OCI-LY7 (cell line): ENCODE measurements at regions not wholly inside any gene's neighbourhood (a gene's known extent, or its start where the extent isn't known, plus 50 kb on each side); places are given as distances from the start of the nearest gene placed in this dataset.

Source experiments
- BruUV-seq: library from RNA; stranded (reverse); fragments of 400-500 nt; replicated peaks from 2 replicates; lab custom pipeline; 2021; lab: Mats Ljungman, UMichigan
- CTCF ChIA-PET: fragments of 300-600 bp; sonication (Branson Sonifier 250); formaldehyde crosslinking; loops from one replicate; lab custom pipeline; 2022; ENCODE audit warnings: antibody characterized with exemption; ENCODE audit not compliant: unreplicated experiment; lab: Charles Lee
- POLR2A ChIA-PET: fragments of 300-600 bp; sonication (Branson Sonifier 250); formaldehyde crosslinking; loops from one replicate; lab custom pipeline; 2022; ENCODE audit warnings: antibody characterized with exemption; lab: Charles Lee
- DNase-seq: peaks from one replicate; pipeline ENCODE4 v3.0.0-alpha.2; 2015; ENCODE audit warnings: low spot score
- H2AFZ ChIP-seq: fragments of 200-600 bp; sonication (generic), shearing (Covaris generic); 2 replicates; pipeline ENCODE4 v1.6.1; 2014; ENCODE audit warnings: mild to moderate bottlenecking, antibody characterized with exemption, low read length, moderate library complexity
- H3K27ac ChIP-seq: fragments of 200-600 bp; sonication (generic); 2 replicates; pipeline ENCODE4 v1.5.1; 2014; ENCODE audit warnings: mixed run types, low read depth, mild to moderate bottlenecking, moderate library complexity, low read length, inconsistent platforms; ENCODE audit not compliant: poor library complexity, severe bottlenecking
- H3K36me3 ChIP-seq: fragments of 200-600 bp; sonication (generic); 2 replicates; pipeline ENCODE4 v1.6.1; 2014; ENCODE audit warnings: mild to moderate bottlenecking, antibody characterized with exemption, low read length, moderate library complexity, mixed read lengths; ENCODE audit not compliant: insufficient read depth
- H3K4me1 ChIP-seq: fragments of 200-600 bp; sonication (generic); 2 replicates; pipeline ENCODE4 v1.5.1; 2014; ENCODE audit warnings: mild to moderate bottlenecking, low read length; ENCODE audit not compliant: insufficient read depth, poor library complexity, severe bottlenecking
- H3K4me2 ChIP-seq: fragments of 200-600 bp; sonication (generic); 2 replicates; pipeline ENCODE4 v1.6.1; 2014; ENCODE audit warnings: mild to moderate bottlenecking, low read length
- H3K4me3 ChIP-seq: fragments of 200-600 bp; sonication (generic); 2 replicates; pipeline ENCODE4 v1.5.1; 2014; ENCODE audit warnings: mild to moderate bottlenecking, low read depth, low read length; ENCODE audit not compliant: poor library complexity, severe bottlenecking
- H3K79me2 ChIP-seq: fragments of 200-600 bp; sonication (generic); 2 replicates; pipeline ENCODE4 v1.6.1; 2016; ENCODE audit warnings: low read depth, mild to moderate bottlenecking, low read length, moderate library complexity, mixed read lengths; ENCODE audit not compliant: insufficient read depth
- H3K9me2 ChIP-seq: fragments of 200-600 bp; sonication (generic); 2 replicates; pipeline ENCODE4 v1.6.1; 2016; ENCODE audit warnings: mild to moderate bottlenecking, low read length, mixed read lengths; ENCODE audit not compliant: insufficient read depth
- H3K9me3 ChIP-seq: fragments of 200-600 bp; sonication (generic); 2 replicates; pipeline ENCODE4 v1.6.1; 2014; ENCODE audit warnings: mild to moderate bottlenecking, mixed run types, low read length, mixed read lengths
- H4K20me1 ChIP-seq: fragments of 200-600 bp; sonication (generic); 2 replicates; pipeline ENCODE4 v1.6.1; 2014; ENCODE audit warnings: mild to moderate bottlenecking, antibody characterized with exemption, low read length, moderate library complexity, mixed read lengths; ENCODE audit not compliant: insufficient read depth
- CTCF ChIP-seq: fragments of 200-600 bp; sonication (generic); conservative IDR thresholded peaks from 2 replicates; pipeline ENCODE4 v1.5.1; 2014; ENCODE audit warnings: mild to moderate bottlenecking, antibody characterized with exemption, low read length, moderate library complexity, mixed read lengths
- EZH2phosphoT487 ChIP-seq: fragments of 200-600 bp; sonication (generic); IDR thresholded peaks from 2 replicates; pipeline ENCODE4 v1.6.1; 2018; ENCODE audit warnings: low read depth, borderline replicate concordance, mild to moderate bottlenecking, mixed run types, antibody characterized with exemption, low read length, moderate library complexity, mixed read lengths
- intact Hi-C: fragments of 100-400 bp; cut with micrococcal nuclease; formaldehyde crosslinking; loops from one replicate; pipeline ENCODE4 v1.10.0; 2022; ENCODE audit not compliant: unreplicated experiment

DNA sequence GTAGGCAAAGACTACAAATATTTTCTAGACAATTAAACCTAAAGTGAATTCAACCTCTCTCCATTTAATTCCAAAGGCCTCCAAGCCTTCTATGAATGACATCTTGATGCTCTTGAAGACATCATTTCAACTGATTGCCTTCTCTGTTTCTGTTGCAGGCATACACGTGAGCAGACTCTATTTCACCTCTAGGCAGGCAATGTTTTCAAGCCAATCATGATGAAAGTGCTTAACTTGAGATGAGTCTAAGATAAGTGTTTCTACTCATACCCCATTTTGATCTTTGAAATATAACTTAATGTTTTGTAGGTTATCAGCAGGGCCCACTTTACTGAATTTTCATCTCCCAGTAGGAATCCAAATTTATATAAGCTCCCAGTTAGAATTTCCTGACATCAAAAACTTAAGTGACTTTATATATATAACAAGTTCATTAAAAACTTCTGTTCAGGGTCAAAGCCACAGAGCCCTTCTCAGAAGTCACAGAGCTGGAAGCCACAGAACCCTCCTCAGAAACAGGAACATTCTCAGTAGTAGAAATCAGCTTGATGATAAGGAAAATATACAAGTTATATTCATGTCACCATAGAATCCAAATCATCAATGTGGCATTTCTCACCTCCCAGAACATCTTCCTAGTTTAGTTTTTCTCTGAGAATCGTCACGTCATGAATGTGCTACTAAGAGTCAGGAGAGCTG, 108.5 kb downstream of the PHLDA1 start:
- DNase-seq: no peak
- Histone ChIP-seq H3K9me3 (peaks cover 29% of the 10 kb centered on the region; the same call in 1 of the 2 replicates), H3K4me1 (peaks cover 2% of the 10 kb centered on the region), H3K27ac (no peak overlapping the region), H3K4me2 (no peak overlapping the region), H2AFZ (no peak overlapping the region), H4K20me1 (no peaks in the 10 kb centered on the region), H3K4me3 (no peak overlapping the region), H3K79me2 (no peaks in the 10 kb centered on the region), H3K36me3 (no peaks in the 10 kb centered on the region; the same call in 1 of the 2 replicates), H3K9me2 (no peaks in the 10 kb centered on the region)
- ChIA-PET POLR2A (interaction anchor here (0.6 to 2.8 kb wide), 3 partner anchors 11 to 227 kb away, joined by 3 to 13 read pairs (median 4); no protein-coding TSS in a partner anchor), CTCF (no interaction called here)
- no TSS peak for BruUV-seq
- TF ChIP-seq EZH2phosphoT487 (no peak), CTCF (no peak)
- intact Hi-C loops: no loop called here

DNA sequence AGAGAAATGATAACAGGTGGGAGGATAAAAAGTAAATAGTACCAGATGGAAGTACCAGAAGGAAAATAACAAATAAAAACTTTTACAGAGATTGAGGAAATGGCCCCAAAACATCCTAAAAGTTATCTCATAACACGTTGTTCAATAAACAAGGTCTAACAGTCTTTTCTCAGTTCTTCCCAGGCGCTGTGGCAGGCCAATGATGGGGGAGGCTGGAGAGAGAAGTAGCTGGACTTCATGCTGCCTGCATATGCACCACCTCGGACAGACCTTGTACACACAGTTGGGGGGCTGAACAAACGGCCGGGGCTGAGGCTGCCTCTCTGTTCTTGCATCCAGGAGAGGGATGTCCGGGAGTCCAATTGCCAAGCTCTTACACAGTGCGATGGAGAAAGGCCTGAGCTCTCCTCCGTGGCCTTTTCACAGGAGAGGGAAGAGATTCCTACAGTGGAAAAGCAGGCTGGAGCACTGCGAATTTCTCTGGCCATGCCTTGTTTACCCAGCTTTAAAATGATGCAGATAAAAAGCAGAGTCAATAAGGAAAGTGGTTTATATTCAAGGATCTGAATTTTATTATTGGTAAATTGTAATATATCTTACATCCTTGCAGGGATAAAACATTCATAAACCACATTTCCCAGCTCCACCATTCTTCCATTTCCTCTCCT, 109.8 kb downstream of the PHLDA1 start:
- Histone ChIP-seq H3K79me2 (no peaks in the 10 kb centered on the region), H3K27ac (no peak overlapping the region), H3K4me1 (peaks cover 15% of the 10 kb centered on the region), H4K20me1 (no peaks in the 10 kb centered on the region), H2AFZ (no peak overlapping the region), H3K9me3 (peaks cover 29% of the 10 kb centered on the region; the same call in 1 of the 2 replicates), H3K4me2 (no peak overlapping the region), H3K9me2 (no peaks in the 10 kb centered on the region), H3K36me3 (no peaks in the 10 kb centered on the region; the same call in 1 of the 2 replicates), H3K4me3 (no peak overlapping the region)
- ChIA-PET POLR2A (interaction anchor here (0.7 to 2.0 kb wide), 5 partner anchors 8 to 249 kb away, joined by 3 to 5 read pairs (median 3); no protein-coding TSS in a partner anchor), CTCF (interaction anchor here (0.6 kb wide), 1 partner anchor 38 kb away, joined by 3 read pairs; no protein-coding TSS in a partner anchor)
- DNase-seq: no peak
- intact Hi-C loops: no loop called here
- TF ChIP-seq EZH2phosphoT487 (no peak), CTCF (no peak)
- BruUV-seq: no TSS peak
